ENCODE measurements at regions not wholly inside any gene's neighbourhood (a gene's known extent, or its start where the extent isn't known, plus 50 kb on each side); places are given as distances from the start of the nearest gene placed in this dataset.

DNA sequence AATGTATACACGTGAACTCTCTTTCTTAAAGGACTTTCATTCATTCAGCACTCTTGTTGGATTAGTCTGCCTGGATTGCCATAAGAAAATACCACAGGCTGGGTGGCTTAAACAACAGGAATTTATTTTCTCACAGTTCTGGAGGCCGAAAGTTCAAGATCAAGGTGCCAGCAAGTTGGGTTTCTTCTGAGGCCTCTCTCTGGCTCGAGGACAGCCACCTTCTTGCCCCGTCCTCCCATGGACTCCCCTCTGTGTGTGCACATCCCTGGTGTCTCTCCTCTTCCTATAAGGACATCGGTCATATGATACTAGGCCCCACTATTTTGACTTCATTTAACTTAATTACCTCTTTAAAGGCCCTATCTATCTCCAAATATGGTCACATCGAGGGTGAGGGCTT, 110.4 kb upstream of the BMPER start:
- TF ChIP-seq, protein P1, sequence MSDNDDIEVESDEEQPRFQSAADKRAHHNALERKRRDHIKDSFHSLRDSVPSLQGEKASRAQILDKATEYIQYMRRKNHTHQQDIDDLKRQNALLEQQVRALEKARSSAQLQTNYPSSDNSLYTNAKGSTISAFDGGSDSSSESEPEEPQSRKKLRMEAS (IDR thresholded peaks at IDR 0.05): no peak
- TF ChIP-seq EZH2phosphoT487 (IDR thresholded peaks at IDR 0.05; ENCODE audit: borderline replicate concordance) (no peak), ELF1 (IDR thresholded peaks at IDR 0.05; ENCODE audit: borderline replicate concordance, low read depth) (no peak), EZH2 (IDR thresholded peaks at IDR 0.05) (no peak), CEBPB (IDR thresholded peaks at IDR 0.05; ENCODE audit: low read depth) (no peak), ZFX (IDR thresholded peaks at IDR 0.05) (no peak), RAD21 (IDR thresholded peaks at IDR 0.05; ENCODE audit: low read depth) (no peak), JUND (IDR thresholded peaks at IDR 0.05) (no peak), ATF3 (IDR thresholded peaks at IDR 0.05) (no peak), POLR2AphosphoS5 (IDR thresholded peaks at IDR 0.05; ENCODE audit: low read depth, low read length) (no peak), CBX3 (IDR thresholded peaks at IDR 0.05; ENCODE audit: low read depth) (no peak), REST (IDR thresholded peaks at IDR 0.05; ENCODE audit: low read depth) (no peak), SP1 (IDR thresholded peaks at IDR 0.05; ENCODE audit: low read depth) (no peak), SIN3A (IDR thresholded peaks at IDR 0.05; ENCODE audit: low read depth) (no peak), EGR1 (IDR thresholded peaks at IDR 0.05; ENCODE audit: low read depth) (no peak)
- TF ChIP-seq, protein P2, sequence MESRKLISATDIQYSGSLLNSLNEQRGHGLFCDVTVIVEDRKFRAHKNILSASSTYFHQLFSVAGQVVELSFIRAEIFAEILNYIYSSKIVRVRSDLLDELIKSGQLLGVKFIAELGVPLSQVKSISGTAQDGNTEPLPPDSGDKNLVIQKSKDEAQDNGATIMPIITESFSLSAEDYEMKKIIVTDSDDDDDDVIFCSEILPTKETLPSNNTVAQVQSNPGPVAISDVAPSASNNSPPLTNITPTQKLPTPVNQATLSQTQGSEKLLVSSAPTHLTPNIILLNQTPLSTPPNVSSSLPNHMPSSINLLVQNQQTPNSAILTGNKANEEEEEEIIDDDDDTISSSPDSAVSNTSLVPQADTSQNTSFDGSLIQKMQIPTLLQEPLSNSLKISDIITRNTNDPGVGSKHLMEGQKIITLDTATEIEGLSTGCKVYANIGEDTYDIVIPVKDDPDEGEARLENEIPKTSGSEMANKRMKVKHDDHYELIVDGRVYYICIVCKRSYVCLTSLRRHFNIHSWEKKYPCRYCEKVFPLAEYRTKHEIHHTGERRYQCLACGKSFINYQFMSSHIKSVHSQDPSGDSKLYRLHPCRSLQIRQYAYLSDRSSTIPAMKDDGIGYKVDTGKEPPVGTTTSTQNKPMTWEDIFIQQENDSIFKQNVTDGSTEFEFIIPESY (IDR thresholded peaks at IDR 0.05; ENCODE audit: extremely low read depth, insufficient replicate concordance, low read length): no peak
- H3K36me3 ChIP-seq (ENCODE audit: control insufficient read depth in 1 of 2, insufficient read depth in 2 of 2, low read length in 2 of 2): no peaks in the 10 kb centered on the region
- 0 out of 2 replicates have a peak, but pooled peaks cover 3% of the 10 kb centered on the region for H3K27me3 ChIP-seq (ENCODE audit: insufficient read depth, low read length)
- H3K9me2 ChIP-seq (ENCODE audit: insufficient read depth): no peaks in the 10 kb centered on the region
- no peaks in the 10 kb centered on the region for H3K9me3 ChIP-seq (ENCODE audit: control insufficient read depth in 1 of 2, insufficient read depth in 1 of 2, low read depth in 1 of 2, low read length in 2 of 2)
- no peak overlapping the region for H3K4me3 ChIP-seq (replicated peaks in 1 of 2; ENCODE audit: low read depth in 1 of 2, low read length in 2 of 2)
- H3K4me2 ChIP-seq (ENCODE audit: low read length): no peak overlapping the region
- no peak overlapping the region for H3K9ac ChIP-seq (ENCODE audit: low read length)
- H3K27ac ChIP-seq (ENCODE audit: low read depth, low read length): no peak overlapping the region
- no peaks in the 10 kb centered on the region for H4K20me1 ChIP-seq (ENCODE audit: insufficient read depth)
- H3K79me2 ChIP-seq (ENCODE audit: insufficient read depth, low read length): no peaks in the 10 kb centered on the region
- ATAC-seq (no peak), DNase-seq (ENCODE audit: low read depth, low spot score) (no peak)
- ChIA-PET POLR2A (no interaction called here), CTCF (no interaction called here), RAD21 (ENCODE audit: low non-redundant PET in 1 of 2, low total read pairs in 2 of 2, uncharacterized antibody in 2 of 2, unreplicated experiment in 2 of 2) (no interaction called here)
- intact Hi-C loops (cut with micrococcal nuclease): no loop called here
- no TSS peak for BruUV-seq (replicated peaks)
- no peak overlapping the region for H2AFZ ChIP-seq (ENCODE audit: low read depth, low read length, poor library complexity, severe bottlenecking)
- no peaks in the 10 kb centered on the region for H3K4me1 ChIP-seq (ENCODE audit: control insufficient read depth in 1 of 2, insufficient read depth in 2 of 2, low read length in 2 of 2)

Data from HCT116 (cell line).